Neutrophil (primary cell): ENCODE measurements at regions not wholly inside any gene's neighbourhood (a gene's known extent, or its start where the extent isn't known, plus 50 kb on each side); places are given as distances from the start of the nearest gene placed in this dataset.

ENCODE experiments used
- H3K27ac ChIP-seq: fragments of 200-600 bp; sonication (generic); 2 replicates; pipeline ENCODE4 v1.5.1; 2016; ENCODE audit warnings: mild to moderate bottlenecking, moderate library complexity
- H3K27me3 ChIP-seq: fragments of 200-600 bp; sonication (generic); 2 replicates; pipeline ENCODE4 v1.6.0; 2016; ENCODE audit warnings: mild to moderate bottlenecking
- H3K36me3 ChIP-seq: fragments of 200-600 bp; sonication (generic); 2 replicates; pipeline ENCODE4 v1.5.1; 2017
- H3K4me1 ChIP-seq, 2 experiments: fragments of 200-600 bp in 1 of 2; sonication (generic) in 1 of 2; 1 replicate in 1 of 2; 2 replicates in 1 of 2; pipeline versions ENCODE4 v1.5.1 to v1.6.1; 2013 to 2016; ENCODE audit warnings: low read depth in 1 of 2, low read length in 1 of 2, mild to moderate bottlenecking in 1 of 2, moderate library complexity in 1 of 2; ENCODE audit not compliant: control insufficient read depth in 1 of 2, insufficient read depth in 1 of 2
- H3K4me3 ChIP-seq, 2 experiments: fragments of 200-600 bp in 1 of 2; sonication (generic) in 1 of 2; 1 replicate in 1 of 2; 2 replicates in 1 of 2; pipeline ENCODE4 v1.5.1; 2013 to 2016; ENCODE audit warnings: low read depth in 1 of 2, low read length in 1 of 2, mild to moderate bottlenecking in 1 of 2, moderate library complexity in 1 of 2
- H3K9me3 ChIP-seq: fragments of 200-600 bp; sonication (generic); 2 replicates; pipeline ENCODE4 v1.5.1; 2016
- CTCF ChIP-seq: fragments of 200-600 bp; sonication (generic); IDR thresholded peaks from 2 replicates; pipeline ENCODE4 v1.5.1; 2016; ENCODE audit warnings: antibody characterized with exemption

- no peaks in the 10 kb centered on the region for H3K4me1 ChIP-seq
- no peak overlapping the region for H3K27ac ChIP-seq
- no peak overlapping the region for H3K4me3 ChIP-seq
- H3K36me3 ChIP-seq: no peaks in the 10 kb centered on the region
- no peaks in the 10 kb centered on the region for H3K9me3 ChIP-seq
- peaks cover 31% of the 10 kb centered on the region for H3K27me3 ChIP-seq
- no peak for TF ChIP-seq CTCF
Measured at GRCh38 chr10:78865931-78866717, 202.6 kb upstream of the ZMIZ1 start.

GRCh38 chr10:78866731-78867554 lies 201.8 kb upstream of the ZMIZ1 start:
- H3K9me3 ChIP-seq: no peaks in the 10 kb centered on the region
- peaks cover 39% of the 10 kb centered on the region for H3K27me3 ChIP-seq
- no peak overlapping the region for H3K4me3 ChIP-seq
- H3K27ac ChIP-seq: no peak overlapping the region
- H3K36me3 ChIP-seq: no peaks in the 10 kb centered on the region
- H3K4me1 ChIP-seq: no peaks in the 10 kb centered on the region
- no peak for TF ChIP-seq CTCF

GRCh38 chr10:78867555-78867939 lies 201.2 kb upstream of the ZMIZ1 start:
- Histone ChIP-seq H3K4me1 (no peaks in the 10 kb centered on the region), H3K27ac (no peak overlapping the region)

GRCh38 chr10:78868048-78868447 lies 200.7 kb upstream of the ZMIZ1 start:
- H3K27ac ChIP-seq: no peak overlapping the region
- H3K4me3 ChIP-seq: no peak overlapping the region
- no peak for TF ChIP-seq CTCF
- H3K36me3 ChIP-seq: no peaks in the 10 kb centered on the region
- peaks cover 50% of the 10 kb centered on the region for H3K27me3 ChIP-seq
- no peaks in the 10 kb centered on the region for H3K9me3 ChIP-seq
- no peaks in the 10 kb centered on the region for H3K4me1 ChIP-seq

More at GRCh38 chr10:78867555-78867939, 201.2 kb upstream of the ZMIZ1 start:
- H3K4me3 ChIP-seq: no peak overlapping the region
- no peak for TF ChIP-seq CTCF
- no peaks in the 10 kb centered on the region for H3K9me3 ChIP-seq
- H3K27me3 ChIP-seq: peaks cover 45% of the 10 kb centered on the region
- H3K36me3 ChIP-seq: no peaks in the 10 kb centered on the region

- Histone ChIP-seq H3K9me3 (no peaks in the 10 kb centered on the region), H3K4me3 (no peak overlapping the region), H3K36me3 (no peaks in the 10 kb centered on the region), H3K27ac (no peak overlapping the region), H3K4me1 (no peaks in the 10 kb centered on the region), H3K27me3 (peaks cover 54% of the 10 kb centered on the region)
- TF ChIP-seq CTCF: no peak
Measured at GRCh38 chr10:78868456-78868855, 200.3 kb upstream of the ZMIZ1 start.
